Embryonic facial prominence (tissue), 1 donor: ENCODE measurements at regions not wholly inside any gene's neighbourhood (a gene's known extent, or its start where the extent isn't known, plus 50 kb on each side); places are given as distances from the start of the nearest gene placed in this dataset.
"Not testable (repeated sequence)": the region's sequence is repeated elsewhere in the genome, so short reads cannot be mapped to it uniquely, and the experiment has no call there.

Source experiments
- DNase-seq: peaks from one replicate; pipeline ENCODE4 v3.0.0-alpha.2; 2016; ENCODE audit errors: extremely low spot score

DNA sequence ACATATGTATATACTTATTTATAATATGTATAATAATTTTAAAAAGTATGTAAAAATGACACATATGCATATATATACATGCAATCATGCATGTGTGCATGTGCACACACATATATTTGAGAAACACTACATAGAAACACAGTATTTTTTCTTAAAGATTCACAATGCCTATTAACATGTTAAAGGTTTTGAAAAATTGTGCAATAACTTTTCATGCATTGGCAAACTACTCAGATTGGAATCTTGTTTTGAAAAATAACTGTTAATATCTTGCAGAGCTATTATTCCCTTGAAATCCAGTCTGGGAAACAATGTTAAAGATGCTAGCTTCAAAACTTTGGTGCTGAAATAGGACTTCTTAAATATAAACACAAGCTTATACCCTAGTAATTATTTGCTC lies 256.2 kb upstream of the P2RY1 start:
- no peak for DNase-seq

GRCh38 chr3:152581951-152582350 lies 253.0 kb upstream of the P2RY1 start:
- no peak for DNase-seq

- DNase-seq, result no peak
These were observed 251.0 kb upstream of the P2RY1 start for GRCh38 chr3:152583963-152584362.

GRCh38 chr3:152586974-152587373 lies 248.0 kb upstream of the P2RY1 start:
- no peak for DNase-seq

- DNase-seq, result no peak
These were observed 247.1 kb upstream of the P2RY1 start for GRCh38 chr3:152587861-152588260.

DNA sequence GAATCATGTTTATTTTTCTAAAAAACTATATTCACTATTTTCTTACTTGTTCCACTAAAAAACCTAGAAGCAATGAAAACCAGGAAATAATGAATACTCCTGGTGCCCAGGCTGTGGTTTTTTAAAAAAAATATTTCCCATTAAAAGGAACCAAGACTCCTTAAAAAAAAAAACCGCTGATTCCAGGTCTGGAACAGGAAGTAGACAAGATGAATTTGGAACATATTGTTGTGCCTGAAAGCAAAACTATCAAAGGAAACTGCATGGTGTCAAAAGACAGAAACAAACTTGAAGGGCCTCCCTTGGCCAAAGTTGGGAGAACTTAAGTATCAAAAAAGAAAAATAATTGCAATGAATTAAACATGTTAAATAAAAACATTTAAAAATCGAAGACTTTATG lies 245.3 kb upstream of the P2RY1 start:
- DNase-seq, result no peak

DNA sequence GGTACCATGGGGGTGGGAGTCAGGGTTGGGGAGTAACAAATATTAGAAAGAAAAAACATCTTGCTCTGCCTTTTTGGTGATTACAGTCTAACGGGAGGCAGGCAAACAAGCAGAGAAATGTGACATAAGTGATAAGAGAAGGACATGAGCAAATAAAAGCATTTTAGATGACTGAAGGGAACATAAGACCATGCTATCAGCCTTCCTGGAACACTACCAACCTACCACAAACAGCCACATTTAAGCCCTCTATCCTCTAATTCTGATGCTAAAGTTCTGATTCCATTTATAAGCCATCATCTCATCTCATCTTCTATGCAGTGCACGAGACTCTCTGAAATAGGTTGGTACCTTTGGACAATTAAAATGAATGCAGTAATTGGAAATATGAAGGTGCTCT lies 243.4 kb upstream of the P2RY1 start:
- no peak for DNase-seq

GRCh38 chr3:152593242-152593641 lies 241.7 kb upstream of the P2RY1 start:
- no peak for DNase-seq

GRCh38 chr3:152595975-152596821 lies 238.7 kb upstream of the P2RY1 start:
- no peak for DNase-seq

- not testable (repeated sequence) for DNase-seq
These were observed 238.1 kb upstream of the P2RY1 start for GRCh38 chr3:152596832-152597231.

DNA sequence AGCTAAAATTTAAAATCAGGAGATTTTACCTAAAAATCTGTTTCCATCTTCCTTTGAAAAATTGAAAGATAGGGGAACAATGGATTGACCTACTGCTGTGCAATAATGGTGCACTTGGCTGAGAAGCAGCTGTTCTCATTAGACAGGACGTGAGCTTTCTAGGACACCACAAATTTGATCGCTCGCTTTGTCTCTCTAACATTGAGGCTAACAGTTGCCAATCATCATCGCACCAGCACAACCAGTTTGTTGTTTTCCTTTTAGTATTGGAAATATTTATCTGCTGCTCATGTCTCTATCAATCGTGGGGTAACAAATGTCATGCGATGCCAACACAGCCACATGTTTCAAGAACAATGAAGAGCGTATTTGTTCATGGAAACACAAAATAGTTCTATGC lies 228.8 kb upstream of the P2RY1 start:
- DNase-seq, result no peak

- no peak for DNase-seq
These were observed 227.8 kb upstream of the P2RY1 start for GRCh38 chr3:152607179-152607578.

GRCh38 chr3:152608696-152609594 lies 226.0 kb upstream of the P2RY1 start:
- DNase-seq, result no peak

- DNase-seq, result no peak
These were observed 225.0 kb upstream of the P2RY1 start for GRCh38 chr3:152609891-152610290.

DNA sequence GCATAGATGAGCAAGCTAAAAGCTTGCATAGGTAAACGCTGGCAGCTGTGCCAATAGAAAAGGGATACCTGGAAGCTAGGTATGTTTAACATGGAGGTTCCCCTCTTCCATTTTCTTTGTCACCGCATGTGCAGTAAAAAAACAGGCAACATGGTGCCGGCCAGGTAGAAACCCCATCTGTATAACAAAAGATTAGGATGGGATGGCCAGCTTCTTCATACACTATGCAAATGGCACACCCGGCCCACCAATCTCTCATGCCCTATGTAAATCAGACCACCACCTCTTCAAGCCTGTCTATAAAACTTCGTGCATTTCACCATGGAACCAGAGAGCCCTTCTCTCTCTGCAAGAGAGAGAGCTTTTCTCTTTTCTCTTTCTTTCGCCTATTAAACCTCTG lies 224.3 kb upstream of the P2RY1 start:
- no peak for DNase-seq

DNA sequence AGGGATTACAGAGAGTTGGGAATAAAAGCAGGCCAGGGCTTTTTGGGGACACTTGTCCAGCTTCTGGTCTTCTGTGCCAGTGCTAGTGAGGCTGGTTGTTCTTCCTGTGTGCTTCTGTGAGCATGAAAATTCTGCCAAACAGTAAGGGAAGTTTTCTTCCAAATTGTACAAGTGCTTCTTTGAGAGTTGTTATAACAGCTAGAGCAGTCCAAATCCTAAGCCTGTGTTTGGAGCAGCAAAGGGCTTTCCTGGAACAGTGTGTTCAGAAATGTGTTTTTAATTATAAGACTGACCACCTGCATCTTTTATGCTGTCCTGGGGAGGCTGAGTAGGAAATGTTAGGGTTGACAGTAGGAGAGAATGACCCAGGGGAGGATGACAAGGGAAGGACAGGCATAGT lies 223.0 kb upstream of the P2RY1 start:
- DNase-seq, result no peak

GRCh38 chr3:152613851-152614250 lies 221.1 kb upstream of the P2RY1 start:
- no peak for DNase-seq

- DNase-seq, result no peak
These were observed 219.2 kb upstream of the P2RY1 start for GRCh38 chr3:152615681-152616080.

GRCh38 chr3:152617609-152618008 lies 217.3 kb upstream of the P2RY1 start:
- DNase-seq, result no peak

DNA sequence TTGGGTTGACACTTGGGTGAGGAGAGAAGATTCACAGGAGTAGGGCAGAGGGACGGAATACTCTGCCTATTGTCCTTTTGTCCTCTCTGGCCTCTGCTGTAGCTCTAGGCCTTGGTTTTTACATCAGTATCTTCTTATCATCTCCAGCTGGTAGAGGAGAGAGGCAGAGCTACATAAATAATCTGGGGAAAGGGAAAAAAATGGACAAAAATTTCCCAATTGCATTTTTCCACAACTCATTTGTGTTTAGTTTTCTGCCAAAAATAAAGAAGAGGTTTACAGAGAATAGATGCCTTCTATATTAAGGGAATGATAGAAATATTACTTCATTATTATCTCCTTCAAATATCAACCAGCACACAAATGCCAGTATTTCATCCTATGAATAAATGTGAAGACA lies 216.4 kb upstream of the P2RY1 start:
- DNase-seq, result no peak

- DNase-seq, result no peak
These were observed 215.2 kb upstream of the P2RY1 start for GRCh38 chr3:152619691-152620090.

- no peak for DNase-seq
These were observed 214.5 kb upstream of the P2RY1 start for GRCh38 chr3:152620395-152620794.
